ENCODE measurements at regions not wholly inside any gene's neighbourhood (a gene's known extent, or its start where the extent isn't known, plus 50 kb on each side); places are given as distances from the start of the nearest gene placed in this dataset.
A peak's percentile ranks its signal among the peaks of the same experiment; 100 is the strongest.
"Not testable (repeated sequence)": the region's sequence is repeated elsewhere in the genome, so short reads cannot be mapped to it uniquely, and the experiment has no call there.

GRCh38 chr2:107700073-107700472 lies 126.6 kb upstream of the RGPD4 start:
- no peak for DNase-seq (ENCODE audit: low read depth)

GRCh38 chr2:107711941-107712340 lies 114.8 kb upstream of the RGPD4 start:
- DNase-seq (ENCODE audit: low read depth): no peak

GRCh38 chr2:107712857-107713256 lies 113.8 kb upstream of the RGPD4 start:
- no peak for DNase-seq (ENCODE audit: low read depth)

- no peak for DNase-seq (ENCODE audit: low read depth)
These were observed 109.0 kb upstream of the RGPD4 start for GRCh38 chr2:107717661-107718060.

GRCh38 chr2:107719141-107719540 lies 107.6 kb upstream of the RGPD4 start:
- DNase-seq (ENCODE audit: low read depth): peak; percentile 12

- no peak for DNase-seq (ENCODE audit: low read depth)
These were observed 106.9 kb upstream of the RGPD4 start for GRCh38 chr2:107719836-107720235.

- no peak for DNase-seq (ENCODE audit: low read depth)
These were observed 105.5 kb upstream of the RGPD4 start for GRCh38 chr2:107721178-107721577.

GRCh38 chr2:107721586-107721985 lies 105.1 kb upstream of the RGPD4 start:
- no peak for DNase-seq (ENCODE audit: low read depth)

GRCh38 chr2:107725824-107726223 lies 100.9 kb upstream of the RGPD4 start:
- DNase-seq (ENCODE audit: low read depth): not testable (repeated sequence)

- no peak for DNase-seq (ENCODE audit: low read depth)
These were observed 99.4 kb upstream of the RGPD4 start for GRCh38 chr2:107727318-107727717.

- DNase-seq (ENCODE audit: low read depth): peak; percentile 81
These were observed 98.1 kb upstream of the RGPD4 start for GRCh38 chr2:107728586-107728985.

- DNase-seq (ENCODE audit: low read depth): no peak
These were observed 97.3 kb upstream of the RGPD4 start for GRCh38 chr2:107729440-107729839.

GRCh38 chr2:107730898-107731297 lies 95.8 kb upstream of the RGPD4 start:
- peak; percentile 73 for DNase-seq (ENCODE audit: low read depth)

- no peak for DNase-seq (ENCODE audit: low read depth)
These were observed 95.3 kb upstream of the RGPD4 start for GRCh38 chr2:107731435-107731834.

GRCh38 chr2:107735201-107735600 lies 91.5 kb upstream of the RGPD4 start:
- DNase-seq (ENCODE audit: low read depth): no peak

- no peak for DNase-seq (ENCODE audit: low read depth)
These were observed 88.9 kb upstream of the RGPD4 start for GRCh38 chr2:107737756-107738155.

GRCh38 chr2:107738266-107738665 lies 88.4 kb upstream of the RGPD4 start:
- no peak for DNase-seq (ENCODE audit: low read depth)

GRCh38 chr2:107740300-107740699 lies 86.4 kb upstream of the RGPD4 start:
- DNase-seq (ENCODE audit: low read depth): no peak

GRCh38 chr2:107742460-107743027 lies 84.1 kb upstream of the RGPD4 start:
- DNase-seq (ENCODE audit: low read depth): no peak

- DNase-seq (ENCODE audit: low read depth): no peak
These were observed 83.4 kb upstream of the RGPD4 start for GRCh38 chr2:107743274-107743673.

GRCh38 chr2:107745100-107745499 lies 81.6 kb upstream of the RGPD4 start:
- DNase-seq (ENCODE audit: low read depth): no peak

GRCh38 chr2:107746552-107747198 lies 80.0 kb upstream of the RGPD4 start:
- not testable (repeated sequence) for DNase-seq (ENCODE audit: low read depth)

- DNase-seq (ENCODE audit: low read depth): not testable (repeated sequence)
These were observed 79.3 kb upstream of the RGPD4 start for GRCh38 chr2:107747199-107747963.

Measured in HT1080 (cell line).